Lung (tissue), 11 donors: ENCODE measurements at regions not wholly inside any gene's neighbourhood (a gene's known extent, or its start where the extent isn't known, plus 50 kb on each side); places are given as distances from the start of the nearest gene placed in this dataset.
A peak's percentile ranks its signal among the peaks of the same experiment; 100 is the strongest.

Experiments
- ATAC-seq: fragments of 200-7000 bp; cut with Tn5 transposase; one replicate; pipeline ENCODE4 v1.9.1; 2020; ENCODE audit warnings: moderate number of reproducible peaks; ENCODE audit not compliant: insufficient read depth, low FRiP score
- DNase-seq, 3 donors: peaks; one replicate each; pipeline ENCODE4 v3.0.0-alpha.2; 2013 to 2017
- H3K27ac ChIP-seq, 2 donors: one replicate each; pipeline ENCODE4 v1.5.1; 2013; ENCODE audit warnings: mild to moderate bottlenecking in 2 of 2, moderate library complexity in 2 of 2, control low read depth in 1 of 2, inconsistent platforms in 1 of 2, low read depth in 1 of 2, low read length in 1 of 2
- H3K27me3 ChIP-seq, 3 donors: one replicate each; pipeline ENCODE4 v1.5.1; 2013; ENCODE audit warnings: low read length in 2 of 3; ENCODE audit not compliant: control insufficient read depth in 3 of 3, insufficient read depth in 3 of 3
- H3K36me3 ChIP-seq, 4 donors: one replicate each; pipeline ENCODE4 v1.5.1; 2013; ENCODE audit warnings: low read length in 4 of 4, mild to moderate bottlenecking in 1 of 4, moderate library complexity in 1 of 4; ENCODE audit not compliant: control insufficient read depth in 4 of 4, insufficient read depth in 4 of 4
- H3K4me1 ChIP-seq, 5 donors: one replicate each; pipeline ENCODE4 v1.5.1; 2013; ENCODE audit warnings: low read length in 5 of 5, mild to moderate bottlenecking in 2 of 5, moderate library complexity in 1 of 5; ENCODE audit not compliant: control insufficient read depth in 5 of 5, insufficient read depth in 5 of 5
- H3K4me3 ChIP-seq: one replicate; pipeline ENCODE4 v1.5.1; 2013; ENCODE audit warnings: mild to moderate bottlenecking, control low read depth, moderate library complexity
- H3K9ac ChIP-seq, 2 donors: one replicate each; pipeline ENCODE4 v1.5.1; 2013; ENCODE audit warnings: low read length in 2 of 2, control low read depth in 1 of 2; ENCODE audit not compliant: insufficient read depth in 1 of 2
- H3K9me3 ChIP-seq, 4 donors: one replicate each; pipeline ENCODE4 v1.5.1; 2013; ENCODE audit warnings: low read length in 3 of 4, mild to moderate bottlenecking in 1 of 4, moderate library complexity in 1 of 4; ENCODE audit not compliant: control insufficient read depth in 4 of 4, insufficient read depth in 3 of 4
- CTCF ChIP-seq: IDR thresholded peaks from 2 replicates; pipeline ENCODE4 v1.5.1; 2012; ENCODE audit warnings: mild to moderate bottlenecking; ENCODE audit errors: control extremely low read depth, extremely low read depth
- WGBS, 2 donors: extraction: QIAGEN DNeasy Blood & Tissue Kit; methylation state at CpG; one replicate each; pipeline ENCODE4 v1.1.7; 2013; 5-methylcytosine and 5-hydroxymethylcytosine counted together
- donor health status: control.
- donor health status: control.
- donor health status: Bipolar disorder and iron deficiency.
- donor health status: healthy.
- donor health status: DM: yes; HTN: yes; CAD: no.

- Histone ChIP-seq H3K27ac (no peak overlapping the region), H3K27me3 (no peaks in the 10 kb centered on the region), H3K9me3 (peaks cover 0 to 3% (median 0%) of the 10 kb centered on the region in 4 donors), H3K4me3 (no peak overlapping the region), H3K36me3 (no peaks in the 10 kb centered on the region), H3K9ac (no peak overlapping the region), H3K4me1 (no peaks in the 10 kb centered on the region)
- DNase-seq (peak in 1 of 3 donors; percentile 12), ATAC-seq (no peak)
- WGBS, 2 donors = 76 to 80% methylated on average over 6 of the region's 6 CpGs
- TF ChIP-seq CTCF = no peak
These were observed 434.8 kb downstream of the MAFB start for GRCh38 chr20:40254023-40254772.

DNA sequence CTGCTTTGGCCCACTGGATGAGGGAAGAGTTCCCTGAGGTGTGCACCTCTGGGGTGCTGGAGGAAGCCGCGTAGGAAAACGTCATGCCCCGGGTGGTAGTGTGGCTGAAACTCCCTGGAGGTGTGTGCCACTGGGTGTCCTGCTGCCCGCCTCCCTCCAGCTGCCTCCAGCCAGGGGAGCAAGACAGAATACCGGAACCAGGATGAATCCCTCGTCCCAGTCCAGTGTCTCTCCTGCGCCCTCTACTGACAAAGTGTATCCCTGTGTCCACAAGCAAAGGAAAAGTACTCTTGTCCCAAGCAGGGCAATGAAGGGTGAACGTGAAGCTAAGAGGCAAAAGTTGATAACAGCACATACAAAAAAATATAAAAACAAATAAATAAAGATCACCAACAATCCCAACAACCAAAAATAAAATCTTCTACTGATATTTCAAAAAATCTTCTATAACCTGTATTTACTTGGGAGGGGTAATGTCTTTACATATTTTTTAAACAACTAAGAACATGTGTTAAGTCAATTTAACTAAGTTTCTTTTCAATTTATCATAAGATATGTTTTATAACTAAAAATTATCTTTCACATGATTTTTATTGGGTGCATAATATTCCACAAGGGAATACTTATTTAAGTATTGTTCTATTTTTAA is 437.6 kb downstream of the MAFB start:
- Histone ChIP-seq H3K36me3 (no peaks in the 10 kb centered on the region), H3K4me3 (no peak overlapping the region), H3K9me3 (peaks cover 0 to 3% (median 0%) of the 10 kb centered on the region in 4 donors), H3K27me3 (no peaks in the 10 kb centered on the region), H3K9ac (no peak overlapping the region), H3K27ac (no peak overlapping the region), H3K4me1 (peaks cover 0 to 2% (median 0%) of the 10 kb centered on the region in 5 donors)
- 71 to 73% methylated on average over 9 of the region's 9 CpGs for WGBS, 2 donors
- ATAC-seq (no peak), DNase-seq (no peak)
- peak; percentile 19 for TF ChIP-seq CTCF

DNA sequence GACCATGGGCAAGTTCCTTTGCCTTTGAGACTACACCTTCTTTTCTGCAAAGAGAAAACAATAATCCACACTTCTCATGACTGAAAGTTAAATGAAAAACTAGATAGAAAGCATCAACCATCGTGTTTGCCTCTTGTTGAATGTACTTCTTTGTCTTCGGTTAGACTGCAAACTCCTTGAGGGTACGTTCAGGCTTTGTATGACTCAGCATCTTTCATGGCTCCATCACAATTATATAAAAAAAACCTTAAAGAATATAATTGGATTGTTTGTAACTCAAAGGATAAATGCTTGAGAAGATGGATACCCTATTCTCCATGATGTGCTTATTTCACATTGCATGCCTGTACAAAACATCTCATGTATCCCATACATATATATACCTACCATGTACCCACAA is 439.2 kb downstream of the MAFB start:
- no peak for ATAC-seq
- Histone ChIP-seq H3K36me3 (no peaks in the 10 kb centered on the region), H3K27ac (no peak overlapping the region), H3K4me3 (no peak overlapping the region), H3K9ac (no peak overlapping the region), H3K27me3 (no peaks in the 10 kb centered on the region), H3K4me1 (peaks cover 0 to 6% (median 0%) of the 10 kb centered on the region in 5 donors), H3K9me3 (peaks cover 0 to 3% (median 0%) of the 10 kb centered on the region in 4 donors)
- no peak for DNase-seq
- TF ChIP-seq CTCF = no peak
- WGBS, 2 donors = 89 to 95% methylated on average over 3 of the region's 3 CpGs
